Thoracic aorta (tissue), 2 donors: ENCODE measurements at regions not wholly inside any gene's neighbourhood (a gene's known extent, or its start where the extent isn't known, plus 50 kb on each side); places are given as distances from the start of the nearest gene placed in this dataset.

Experiments
- ATAC-seq: fragments of 150-250 bp; one replicate; pipeline ENCODE4 v1.8.0; 2017; ENCODE audit warnings: low read depth; ENCODE audit not compliant: insufficient number of reproducible peaks, low FRiP score
- DNase-seq: peaks from one replicate; pipeline ENCODE4 v3.0.0-alpha.2; 2020; ENCODE audit warnings: low spot score
- H3K27ac ChIP-seq, 2 donors: fragments of 200-600 bp; sonication (generic); 1 replicate in 1 of 2; 2 replicates in 1 of 2; pipeline ENCODE4 v1.5.1; 2016; ENCODE audit warnings: mild to moderate bottlenecking in 2 of 2, moderate library complexity in 2 of 2
- H3K27me3 ChIP-seq: fragments of 200-600 bp; sonication (generic); replicated peaks from 2 replicates; pipeline ENCODE4 v1.6.0; 2016; ENCODE audit warnings: mild to moderate bottlenecking; ENCODE audit not compliant: insufficient read depth
- H3K36me3 ChIP-seq: fragments of 200-600 bp; sonication (generic); one replicate; pipeline ENCODE4 v1.5.1; 2016
- H3K4me1 ChIP-seq, 2 donors: fragments of 200-600 bp; sonication (generic); 1 replicate in 1 of 2; 2 replicates in 1 of 2; pipeline versions ENCODE4 v1.5.1 to v1.6.0; 2016; ENCODE audit warnings: low read depth in 2 of 2, mild to moderate bottlenecking in 1 of 2; ENCODE audit not compliant: control insufficient read depth in 1 of 2
- H3K4me3 ChIP-seq: fragments of 200-600 bp; sonication (generic); 2 replicates; pipeline ENCODE4 v1.5.1; 2016; ENCODE audit warnings: mild to moderate bottlenecking
- H3K9me3 ChIP-seq: fragments of 200-600 bp; sonication (generic); 2 replicates; pipeline ENCODE4 v1.5.1; 2016
- TF ChIP-seq, protein P1 (sequence below): fragments of 200-600 bp; sonication (generic); IDR thresholded peaks from one replicate; pipeline ENCODE4 v1.5.1; 2019; ENCODE audit warnings: antibody characterized with exemption

- ATAC-seq: no peak
These were observed 156.8 kb downstream of the MIS18A start for GRCh38 chr21:32122082-32122481.

GRCh38 chr21:32120230-32120629, 158.6 kb downstream of the MIS18A start:
- H3K27ac ChIP-seq: no peak overlapping the region
- ATAC-seq (no peak), DNase-seq (no peak)
- no peaks in the 10 kb centered on the region for H3K4me1 ChIP-seq
- H3K36me3 ChIP-seq: no peaks in the 10 kb centered on the region
- TF ChIP-seq, protein P1, sequence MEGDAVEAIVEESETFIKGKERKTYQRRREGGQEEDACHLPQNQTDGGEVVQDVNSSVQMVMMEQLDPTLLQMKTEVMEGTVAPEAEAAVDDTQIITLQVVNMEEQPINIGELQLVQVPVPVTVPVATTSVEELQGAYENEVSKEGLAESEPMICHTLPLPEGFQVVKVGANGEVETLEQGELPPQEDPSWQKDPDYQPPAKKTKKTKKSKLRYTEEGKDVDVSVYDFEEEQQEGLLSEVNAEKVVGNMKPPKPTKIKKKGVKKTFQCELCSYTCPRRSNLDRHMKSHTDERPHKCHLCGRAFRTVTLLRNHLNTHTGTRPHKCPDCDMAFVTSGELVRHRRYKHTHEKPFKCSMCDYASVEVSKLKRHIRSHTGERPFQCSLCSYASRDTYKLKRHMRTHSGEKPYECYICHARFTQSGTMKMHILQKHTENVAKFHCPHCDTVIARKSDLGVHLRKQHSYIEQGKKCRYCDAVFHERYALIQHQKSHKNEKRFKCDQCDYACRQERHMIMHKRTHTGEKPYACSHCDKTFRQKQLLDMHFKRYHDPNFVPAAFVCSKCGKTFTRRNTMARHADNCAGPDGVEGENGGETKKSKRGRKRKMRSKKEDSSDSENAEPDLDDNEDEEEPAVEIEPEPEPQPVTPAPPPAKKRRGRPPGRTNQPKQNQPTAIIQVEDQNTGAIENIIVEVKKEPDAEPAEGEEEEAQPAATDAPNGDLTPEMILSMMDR: no peak
- H3K27me3 ChIP-seq: no peaks in the 10 kb centered on the region
- H3K4me3 ChIP-seq: no peak overlapping the region
- peaks cover 7% of the 10 kb centered on the region for H3K9me3 ChIP-seq

More at GRCh38 chr21:32122082-32122481, 156.8 kb downstream of the MIS18A start:
- Histone ChIP-seq H3K9me3 (peaks cover 7% of the 10 kb centered on the region), H3K27me3 (no peaks in the 10 kb centered on the region), H3K4me1 (no peaks in the 10 kb centered on the region), H3K36me3 (no peaks in the 10 kb centered on the region), H3K4me3 (no peak overlapping the region), H3K27ac (no peak overlapping the region)
- DNase-seq: no peak
- TF ChIP-seq, protein P1: no peak

DNA sequence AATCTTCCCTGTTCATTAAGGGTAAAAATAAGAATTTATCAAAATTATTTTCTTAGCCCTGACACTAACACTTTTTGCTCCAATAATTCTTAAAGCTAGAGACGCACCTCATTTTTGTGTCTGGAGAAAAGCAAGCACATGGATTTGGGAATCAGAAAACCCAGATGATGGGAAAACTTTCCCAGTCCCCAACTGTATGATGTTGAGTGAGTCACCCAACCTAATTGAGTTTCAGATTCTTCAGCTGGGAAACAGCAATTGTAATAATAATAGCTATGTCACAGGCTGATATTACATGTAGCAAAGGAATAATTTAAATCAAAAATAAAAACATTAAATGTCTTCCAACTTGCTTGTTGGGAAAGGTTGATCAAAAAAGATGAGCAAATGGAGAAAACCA, 159.0 kb downstream of the MIS18A start:
- Histone ChIP-seq H3K36me3 (no peaks in the 10 kb centered on the region), H3K9me3 (peaks cover 7% of the 10 kb centered on the region), H3K4me3 (no peak overlapping the region), H3K4me1 (no peaks in the 10 kb centered on the region), H3K27ac (no peak overlapping the region), H3K27me3 (no peaks in the 10 kb centered on the region)
- DNase-seq (no peak), ATAC-seq (no peak)
- TF ChIP-seq, protein P1: no peak

DNA sequence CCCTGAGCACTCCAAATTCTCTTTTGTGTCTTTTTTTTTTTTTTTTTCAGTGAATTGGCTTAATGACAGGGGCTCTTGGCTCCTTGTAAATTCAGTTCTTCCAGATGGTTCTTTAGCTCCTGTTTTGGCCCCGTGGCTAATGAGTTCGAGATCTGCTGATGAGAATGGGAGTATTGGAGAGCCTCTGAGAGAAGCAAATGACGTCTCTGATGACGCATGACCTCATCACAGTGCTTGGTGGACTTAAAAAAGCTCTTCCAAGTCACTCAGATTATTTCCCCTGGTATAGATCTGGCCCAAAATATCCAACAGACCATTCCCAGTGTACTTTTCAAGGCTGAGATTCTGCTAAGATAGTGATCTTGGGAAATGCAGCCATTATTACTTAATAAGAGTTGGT, 159.5 kb downstream of the MIS18A start:
- ATAC-seq (no peak), DNase-seq (no peak)
- H3K4me1 ChIP-seq: no peaks in the 10 kb centered on the region
- H3K27me3 ChIP-seq: no peaks in the 10 kb centered on the region
- peaks cover 7% of the 10 kb centered on the region for H3K9me3 ChIP-seq
- TF ChIP-seq, protein P1: no peak
- no peaks in the 10 kb centered on the region for H3K36me3 ChIP-seq
- no peak overlapping the region for H3K4me3 ChIP-seq
- H3K27ac ChIP-seq: no peak overlapping the region

DNA sequence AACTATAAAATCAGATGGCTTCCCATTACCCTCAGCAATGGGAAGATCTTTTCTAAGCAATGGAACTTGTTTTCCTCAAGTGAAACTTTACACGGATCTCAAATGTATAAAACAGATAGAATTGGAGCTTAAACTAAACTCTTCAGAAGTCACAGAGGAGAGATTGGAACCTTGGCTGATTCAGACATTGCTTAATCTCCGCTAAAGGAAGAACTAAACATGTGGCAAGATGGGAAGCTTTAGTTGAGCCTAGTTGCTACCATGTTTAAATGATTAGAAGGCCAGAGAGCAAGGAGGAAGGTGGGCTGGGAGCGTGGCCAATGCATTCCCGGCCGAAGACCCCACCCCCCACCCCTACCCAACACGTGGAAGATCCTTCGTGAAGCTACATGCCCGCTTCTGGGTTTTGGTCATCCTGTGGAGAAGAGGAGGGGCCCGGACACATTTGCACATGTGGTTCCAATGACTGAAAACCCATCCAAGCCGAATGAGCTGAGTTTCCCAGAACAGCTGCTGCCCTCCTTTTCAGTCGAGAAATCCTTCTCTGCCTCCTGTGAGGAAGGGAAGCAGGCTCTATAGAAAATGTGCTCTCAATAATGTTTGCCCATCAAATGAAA, 164.3 kb downstream of the MIS18A start:
- H3K4me3 ChIP-seq: no peak overlapping the region
- DNase-seq (no peak), ATAC-seq (no peak)
- H3K4me1 ChIP-seq: no peaks in the 10 kb centered on the region
- H3K36me3 ChIP-seq: no peaks in the 10 kb centered on the region
- no peak overlapping the region for H3K27ac ChIP-seq
- TF ChIP-seq, protein P1: no peak
- H3K27me3 ChIP-seq: no peaks in the 10 kb centered on the region
- H3K9me3 ChIP-seq: no peaks in the 10 kb centered on the region
